ENCODE measurements at regions not wholly inside any gene's neighbourhood (a gene's known extent, or its start where the extent isn't known, plus 50 kb on each side); places are given as distances from the start of the nearest gene placed in this dataset.

DNA sequence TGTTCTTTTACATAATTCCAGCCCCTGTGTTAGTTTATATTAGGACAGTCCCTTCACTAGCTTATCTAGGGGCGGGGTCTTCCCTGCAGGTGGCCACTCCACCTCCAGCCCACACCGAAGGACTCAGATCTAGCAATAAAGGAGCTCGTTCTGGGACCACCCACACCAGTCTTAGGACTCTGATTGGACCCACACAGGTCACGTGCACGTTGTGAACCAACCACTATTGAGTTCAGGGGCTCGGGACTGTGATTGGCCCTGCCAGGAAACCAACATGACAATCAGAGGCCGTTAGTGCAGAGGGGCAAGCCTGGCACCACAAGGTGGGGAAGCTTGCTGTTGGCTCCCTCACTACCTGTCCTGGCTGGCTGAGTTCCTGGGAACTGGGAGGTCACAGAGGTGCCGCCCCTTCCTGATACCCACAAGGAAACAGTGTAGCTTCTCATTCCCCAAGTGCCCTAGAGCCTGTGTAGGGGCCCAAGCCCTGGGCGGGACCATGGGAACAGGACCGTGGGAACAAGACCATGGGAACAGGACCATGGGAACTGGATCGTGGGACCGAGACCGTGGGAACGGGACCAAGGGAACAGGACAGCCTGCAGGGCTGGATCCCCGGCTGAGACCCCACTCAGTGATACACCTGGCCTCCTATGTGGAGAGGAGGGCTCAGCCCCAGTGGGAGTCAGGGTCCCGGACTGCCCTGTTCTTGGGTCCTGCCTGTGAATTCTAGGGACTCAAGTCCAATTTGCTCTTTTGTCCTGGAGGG is 297.8 kb downstream of the ADGRD1 start:
- no peak for DNase-seq
- Histone ChIP-seq H3K36me3 (ENCODE audit: control insufficient read depth, insufficient read depth, low read length) (no peaks in the 10 kb centered on the region), H3K4me3 (ENCODE audit: insufficient read depth, low read depth, low read length) (no peak overlapping the region), H3K4me1 (ENCODE audit: control insufficient read depth, insufficient read depth, low read length) (no peaks in the 10 kb centered on the region), H4K91ac (ENCODE audit: insufficient read depth, low read depth, low read length) (no peak overlapping the region), H3K4me2 (ENCODE audit: low read depth, low read length) (no peak overlapping the region), H4K20me1 (ENCODE audit: insufficient read depth, low read length) (no peaks in the 10 kb centered on the region), H2AK9ac (replicated peaks; ENCODE audit: low read depth, low read length, poor library complexity) (no peak overlapping the region), H3K14ac (replicated peaks; ENCODE audit: low read depth, low read length) (no peak overlapping the region), H2BK5ac (ENCODE audit: low read depth, low read length, poor library complexity, severe bottlenecking) (no peak overlapping the region), H4K8ac (ENCODE audit: low read depth in 2 of 2, low read length in 2 of 2) (no peak overlapping the region), H3K9me1 (ENCODE audit: insufficient read depth, low read length) (no peaks in the 10 kb centered on the region), H2BK20ac (ENCODE audit: low read depth, low read length) (no peak overlapping the region), H3K27ac (ENCODE audit: insufficient read depth, low read length) (no peak overlapping the region), H2AK5ac (ENCODE audit: low read depth, low read length) (no peak overlapping the region), H2BK120ac (ENCODE audit: low read depth, low read length) (no peak overlapping the region), H3K9me3 (ENCODE audit: control insufficient read depth, insufficient read depth, low read length) (peaks cover 45% of the 10 kb centered on the region), H3K18ac (ENCODE audit: low read depth, low read length) (no peak overlapping the region), H3K79me1 (ENCODE audit: low read depth in 1 of 2, low read length in 2 of 2) (no peaks in the 10 kb centered on the region), H3K27me3 (ENCODE audit: control insufficient read depth, insufficient read depth, low read length) (no peaks in the 10 kb centered on the region), H4K5ac (ENCODE audit: low read depth, low read length) (no peak overlapping the region), H3K56ac (ENCODE audit: extremely low read depth, insufficient read depth, low read length) (no peak overlapping the region), H2AFZ (replicated peaks; ENCODE audit: low read length, poor library complexity) (no peak overlapping the region), H3K4ac (ENCODE audit: low read depth, low read length) (no peak overlapping the region), H2BK15ac (ENCODE audit: low read depth, low read length) (no peak overlapping the region), H3K23ac (ENCODE audit: low read depth, low read length) (no peak overlapping the region), H3K9ac (ENCODE audit: low read depth, low read length) (no peak overlapping the region)
- in situ Hi-C loops (cut with MboI; ENCODE audit: low sequenced_read_pairs) = no loop called here
- CTCF ChIA-PET = no interaction called here
- TF ChIP-seq RAD21 (IDR thresholded peaks at IDR 0.05; ENCODE audit: low read length) = no peak
- POLR2A ChIA-PET (ENCODE audit: unreplicated experiment) = no interaction called here
- no peak for ATAC-seq (ENCODE audit: low read depth)
- no TSS peak for BruUV-seq (replicated peaks)
- intact Hi-C loops (cut with micrococcal nuclease) = no loop called here
- 53% methylated on average over 7 of the region's 16 CpGs; no CpG with 5 or more reads in 1 of the 2 experiments for WGBS, 2 experiments (ENCODE audit: extremely low coverage in 2 of 2, insufficient read length in 1 of 2)
- dilution Hi-C loops (cut with HindIII; ENCODE audit: low sequenced_read_pairs, unreplicated experiment) = no loop called here

All from IMR-90 (cell line).